Hindlimb muscle (tissue), 1 donor: ENCODE measurements at regions not wholly inside any gene's neighbourhood (a gene's known extent, or its start where the extent isn't known, plus 50 kb on each side); places are given as distances from the start of the nearest gene placed in this dataset.
"Not testable (repeated sequence)": the region's sequence is repeated elsewhere in the genome, so short reads cannot be mapped to it uniquely, and the experiment has no call there.

Source experiments
- DNase-seq: peaks from one replicate; pipeline ENCODE4 v3.0.0-alpha.2; 2013

DNA sequence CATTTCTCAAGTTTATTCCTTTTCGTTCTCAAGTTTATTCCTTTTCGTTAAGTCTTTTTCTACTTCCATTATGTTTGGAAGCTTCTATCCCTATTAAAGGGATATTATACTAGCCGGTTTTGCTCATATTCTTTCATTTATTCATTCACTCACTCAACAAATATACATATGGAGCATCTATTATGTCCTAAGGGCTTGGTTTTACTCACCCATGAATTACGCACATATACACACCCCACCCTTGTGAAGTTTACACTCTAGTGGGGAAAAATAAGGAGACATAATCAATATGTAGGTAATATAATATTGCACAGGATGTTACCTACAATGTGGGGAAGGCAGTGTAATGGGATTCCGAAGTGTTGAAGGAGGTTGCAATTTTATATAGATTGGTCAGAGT, 90.5 kb downstream of the ACTL7B start:
- DNase-seq, result no peak

DNA sequence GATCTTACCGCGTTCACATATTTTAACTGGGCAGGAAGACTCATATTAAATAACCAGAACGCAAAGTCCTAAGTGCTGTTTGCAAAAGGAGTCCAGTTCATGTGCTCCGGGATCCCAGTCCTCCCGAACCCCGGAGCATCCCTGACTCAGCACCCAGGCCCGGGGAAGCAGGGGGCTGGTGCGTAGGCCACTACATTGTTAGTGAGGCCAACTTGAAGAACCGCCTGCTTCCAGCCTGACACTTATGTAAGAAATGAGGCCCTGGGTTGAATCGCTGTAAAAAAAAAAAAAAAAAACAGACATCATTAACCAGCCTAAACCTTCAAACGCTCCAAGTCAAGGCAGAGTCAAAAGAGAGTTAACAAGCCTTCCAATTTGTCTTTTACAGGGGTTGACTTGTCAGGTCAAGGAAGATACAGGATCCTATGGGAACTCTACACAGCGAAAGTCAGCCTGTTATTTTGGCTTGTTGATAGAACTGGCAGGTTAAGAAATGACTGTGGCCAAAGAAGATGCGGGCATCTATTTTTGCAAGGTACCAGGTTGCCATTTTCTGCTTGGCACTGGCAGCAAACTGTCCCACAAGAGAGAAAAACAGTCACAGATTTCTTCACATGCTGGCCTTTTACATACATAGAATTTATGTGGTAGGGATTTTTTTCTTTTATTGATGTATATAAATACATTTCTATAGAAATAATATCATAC, 93.3 kb downstream of the ACTL7B start:
- no peak for DNase-seq

DNA sequence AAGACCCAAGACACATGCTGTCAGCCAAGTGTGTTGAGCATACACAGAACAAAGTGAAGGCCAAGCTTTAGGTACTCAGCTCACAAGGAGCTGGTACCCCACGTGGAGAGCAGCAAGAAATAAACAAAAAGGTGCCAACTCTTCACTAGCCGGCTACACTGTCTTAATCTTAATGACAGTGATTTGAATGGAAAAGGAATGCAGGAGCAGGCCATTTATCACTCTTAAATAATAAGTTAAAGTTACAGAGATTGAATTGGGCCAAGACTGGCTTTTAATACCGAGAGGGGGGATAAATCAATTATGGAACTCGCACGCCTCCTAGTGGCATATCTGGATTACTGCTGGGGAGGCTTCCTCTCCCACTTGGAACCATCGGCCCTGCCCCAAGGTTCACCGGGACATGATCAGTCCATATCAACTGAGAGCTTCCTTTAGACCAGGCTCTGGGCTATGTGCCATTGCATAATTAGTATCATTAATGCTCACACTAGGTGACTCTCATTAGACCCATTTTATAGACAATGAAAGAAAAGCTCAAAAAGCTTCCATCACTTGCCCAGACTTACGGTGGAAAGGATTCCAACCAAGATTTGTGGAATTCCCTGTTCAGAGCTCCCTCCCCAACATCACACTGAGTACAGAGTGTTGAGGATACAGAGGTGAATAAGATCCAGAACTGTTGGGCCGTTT, 94.0 kb downstream of the ACTL7B start:
- peak; percentile 47 for DNase-seq

DNA sequence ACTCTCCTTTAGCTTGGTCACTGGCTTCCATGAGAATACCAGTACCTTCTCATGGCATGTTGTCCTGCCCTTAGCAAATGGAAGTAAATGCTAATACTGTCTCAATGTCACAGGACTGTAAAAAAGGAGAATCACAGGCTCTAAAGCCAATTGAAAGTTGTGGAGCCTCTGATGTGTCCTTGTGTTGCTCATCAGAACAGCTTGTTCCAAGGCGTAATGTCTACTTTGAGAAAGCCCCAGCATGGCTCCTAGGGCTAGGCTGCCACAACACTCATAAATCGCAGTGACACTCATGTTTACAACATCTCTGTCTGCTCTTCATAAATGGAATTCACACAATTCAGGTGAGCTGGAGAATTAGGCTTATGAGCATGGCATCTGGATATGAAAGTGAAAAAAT, 94.9 kb downstream of the ACTL7B start:
- DNase-seq, result no peak

DNA sequence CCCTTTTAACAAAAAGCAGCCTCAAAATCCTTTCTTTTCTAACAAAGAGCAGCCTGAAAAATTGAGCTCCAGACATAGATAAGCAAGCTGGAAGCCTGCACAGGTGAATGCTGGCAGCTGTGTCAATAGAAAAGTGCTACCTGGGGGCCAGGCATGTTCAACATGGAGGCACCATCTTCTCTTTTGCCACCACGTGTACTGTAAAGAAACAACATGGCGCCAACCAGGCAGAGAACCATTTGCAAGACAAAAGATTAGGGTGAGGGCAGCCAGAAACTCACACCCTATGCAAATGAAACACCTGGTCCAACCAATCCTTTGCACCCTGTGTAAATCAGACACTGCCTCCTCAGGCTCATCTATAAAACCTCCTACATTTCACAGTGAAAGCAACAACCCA, 96.0 kb downstream of the ACTL7B start:
- no peak for DNase-seq

DNA sequence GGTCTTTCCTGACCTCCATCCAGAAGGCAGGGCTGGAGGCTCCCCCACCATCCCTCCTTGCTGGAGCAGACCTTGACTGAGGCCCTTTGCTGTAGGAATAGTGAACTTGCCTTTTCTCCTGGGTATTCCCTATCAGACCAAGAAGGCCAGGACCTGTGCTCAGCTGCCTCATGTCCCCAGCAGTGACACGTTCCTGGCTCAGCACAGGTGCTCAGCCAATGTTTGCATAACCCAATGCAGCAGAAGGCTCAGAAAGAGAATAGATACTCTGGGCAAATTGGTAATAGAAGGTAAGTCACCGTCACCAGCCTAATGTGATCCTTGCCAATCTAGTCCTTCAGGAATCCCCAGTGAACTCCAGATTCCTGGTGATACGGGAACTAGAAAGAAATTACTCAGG, 96.4 kb downstream of the ACTL7B start:
- DNase-seq, result no peak

DNA sequence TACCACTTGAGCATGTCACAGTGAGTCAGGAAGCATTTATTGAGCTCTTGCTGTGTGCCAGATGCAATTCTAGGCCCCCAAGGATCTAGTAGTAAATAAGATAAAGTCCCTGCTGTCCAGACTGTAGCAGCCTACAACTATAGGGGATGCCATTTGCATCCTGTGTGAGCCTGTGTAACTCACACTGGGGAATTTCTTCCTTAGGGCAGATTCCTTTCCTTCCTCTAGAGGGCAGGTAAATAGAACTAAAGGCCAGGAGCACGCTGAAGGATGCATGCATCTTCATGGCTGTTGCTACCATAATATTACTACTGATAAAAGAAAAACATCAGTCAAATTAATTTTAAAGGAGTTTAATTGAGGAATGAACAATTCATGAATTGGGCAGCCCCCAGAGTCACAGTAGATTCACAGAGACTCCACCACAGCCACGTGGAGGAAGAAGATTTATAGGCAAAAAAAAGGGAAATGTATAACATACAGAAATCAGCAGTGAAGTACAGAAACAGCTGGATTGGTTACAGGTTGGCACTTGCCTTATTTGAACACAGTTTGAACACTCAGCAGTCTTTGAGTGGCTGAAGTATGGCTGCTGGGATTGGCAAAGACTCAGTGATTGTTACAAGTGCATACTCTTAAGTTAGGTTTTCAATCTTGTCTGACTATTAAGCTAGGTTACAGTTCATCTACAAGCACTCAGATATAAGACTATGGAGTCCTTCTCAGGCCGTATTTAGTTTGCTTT, 98.9 kb downstream of the ACTL7B start:
- DNase-seq, result no peak

DNA sequence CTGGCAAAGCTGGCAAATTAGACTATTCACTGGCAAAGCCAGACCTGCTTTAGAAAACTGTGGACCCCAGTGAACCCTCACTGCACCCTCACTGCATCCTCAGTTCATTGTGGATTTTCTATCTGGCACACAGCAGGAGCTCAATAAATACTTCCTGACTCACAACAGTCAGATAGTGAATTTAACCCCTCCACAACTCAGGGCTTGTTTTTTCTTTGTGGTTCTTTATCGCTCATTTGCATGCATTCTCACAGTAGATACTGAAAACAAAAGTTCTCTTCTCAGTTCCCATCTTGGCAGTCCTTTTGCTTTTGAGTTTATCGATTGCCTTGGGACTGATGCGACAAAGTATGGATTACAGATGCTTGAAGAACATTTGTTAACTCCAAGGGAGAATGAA, 99.8 kb downstream of the ACTL7B start:
- DNase-seq, result no peak

DNA sequence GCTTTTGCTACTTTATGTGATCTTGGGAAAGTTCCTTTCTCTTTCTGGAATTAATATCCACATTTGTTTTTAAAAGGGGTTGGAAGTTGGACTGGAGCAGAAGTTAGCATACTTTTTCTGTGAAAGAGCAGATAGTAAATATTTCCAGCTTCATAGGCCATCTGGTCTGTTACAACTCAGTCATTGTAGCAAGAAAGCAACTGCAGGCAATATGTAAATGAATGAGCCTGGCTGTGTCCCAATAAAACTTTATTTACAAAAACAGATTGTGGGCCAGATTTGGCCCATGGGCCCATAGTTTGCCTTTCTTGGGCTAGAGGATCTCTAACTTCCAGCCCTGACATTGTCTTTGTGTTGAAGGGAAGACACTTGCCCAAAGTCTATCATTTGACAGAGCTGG, 104.4 kb downstream of the ACTL7B start:
- DNase-seq, result no peak

DNA sequence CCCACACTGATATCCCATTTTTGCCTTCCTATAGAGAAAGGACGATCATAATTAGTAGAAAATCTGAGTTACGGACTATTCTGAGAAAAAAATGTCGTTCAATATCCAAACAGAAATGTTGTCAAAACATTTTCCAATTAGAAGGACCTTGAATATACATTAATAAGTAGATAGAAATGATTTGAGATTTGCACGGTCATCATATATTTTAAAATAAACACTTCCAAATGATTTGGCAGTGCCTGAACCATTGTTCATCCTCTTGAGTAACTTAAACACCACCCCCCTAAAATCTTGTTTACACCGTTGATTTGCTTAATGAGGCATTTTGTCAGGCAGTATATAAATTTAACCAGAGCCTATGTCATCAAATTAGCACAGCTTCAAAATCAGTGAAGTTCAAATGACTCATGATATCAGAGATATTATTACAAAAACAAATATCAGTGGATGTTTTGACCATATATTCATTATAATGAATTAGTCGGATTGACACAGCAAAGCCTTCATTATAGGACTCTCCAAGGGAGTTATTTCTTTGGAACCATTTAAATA, 105.0 kb downstream of the ACTL7B start:
- no peak for DNase-seq

DNA sequence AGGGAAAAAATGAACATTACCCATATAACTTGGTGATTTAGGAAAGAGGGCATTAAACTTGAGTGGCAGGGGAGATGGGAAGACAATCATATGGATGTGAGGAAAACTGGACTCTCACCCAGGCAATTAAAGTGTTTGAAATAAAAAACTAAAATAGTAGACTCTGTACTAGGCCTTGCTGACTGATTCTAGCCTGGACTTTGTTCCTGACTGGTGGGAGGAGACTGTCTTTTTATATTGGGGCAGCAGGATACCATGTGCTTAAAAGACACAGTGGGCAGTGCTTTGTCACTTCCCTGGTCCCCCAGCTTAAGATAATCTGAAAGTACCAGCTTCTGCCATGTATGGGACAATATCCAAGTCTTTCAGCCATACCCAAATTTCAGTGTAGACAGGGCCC, 107.0 kb downstream of the ACTL7B start:
- DNase-seq, result no peak

DNA sequence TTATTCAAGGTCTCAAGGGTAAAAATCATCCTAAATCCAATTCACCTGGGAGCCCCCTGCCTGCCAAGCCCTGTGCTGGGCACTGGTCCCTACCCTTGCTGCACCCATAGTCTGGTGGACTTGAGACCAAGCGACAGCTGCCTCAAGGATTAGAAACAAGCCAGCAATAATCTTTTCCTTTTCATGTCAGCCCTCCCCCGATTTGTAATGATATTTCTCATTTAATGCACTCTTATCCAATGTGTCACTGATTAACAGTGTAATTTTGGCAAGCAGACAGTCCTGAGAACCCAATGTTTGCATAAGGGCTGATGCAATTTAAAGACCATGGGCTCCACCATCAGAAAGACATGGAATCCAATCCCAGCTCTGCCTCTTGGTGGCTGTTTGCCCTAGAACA, 108.9 kb downstream of the ACTL7B start:
- DNase-seq, result no peak

DNA sequence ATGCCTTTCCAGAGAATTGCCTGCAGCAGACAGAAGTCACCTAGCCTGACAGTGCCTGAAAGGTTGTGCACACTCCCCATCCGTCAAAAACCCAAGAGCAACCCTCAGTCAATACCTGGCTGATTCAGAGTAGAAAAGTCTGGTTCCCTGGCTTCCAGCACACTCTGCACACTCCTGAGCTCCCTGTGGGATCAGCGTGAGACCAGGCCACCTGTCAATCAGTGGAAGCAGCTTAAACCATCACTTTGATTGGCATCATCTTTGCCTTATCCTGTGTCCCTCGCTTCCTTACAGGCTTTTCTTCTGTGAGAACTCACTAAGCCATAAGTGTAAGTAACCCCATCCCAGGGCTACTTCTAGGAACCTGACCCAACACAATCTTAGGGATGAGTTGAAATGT, 109.8 kb downstream of the ACTL7B start:
- DNase-seq, result no peak

DNA sequence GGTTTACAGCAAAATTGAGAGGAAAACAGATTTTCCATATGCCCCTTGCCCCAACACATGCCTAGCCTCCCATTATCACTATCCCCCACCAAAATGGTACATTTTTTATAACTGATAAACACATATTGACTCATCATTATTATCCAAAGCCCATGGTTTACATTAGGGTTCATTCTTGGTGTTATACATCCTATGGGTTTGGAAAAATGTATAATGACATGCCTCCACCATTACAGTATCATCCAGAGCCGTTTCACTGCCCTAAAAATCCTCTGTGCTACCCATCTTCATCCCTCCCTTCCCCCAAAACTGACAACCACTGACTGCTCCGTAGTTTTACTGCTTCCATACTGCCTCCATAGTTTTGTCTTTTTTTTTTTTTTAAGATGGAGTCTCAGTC, 111.1 kb downstream of the ACTL7B start:
- DNase-seq, result no peak

DNA sequence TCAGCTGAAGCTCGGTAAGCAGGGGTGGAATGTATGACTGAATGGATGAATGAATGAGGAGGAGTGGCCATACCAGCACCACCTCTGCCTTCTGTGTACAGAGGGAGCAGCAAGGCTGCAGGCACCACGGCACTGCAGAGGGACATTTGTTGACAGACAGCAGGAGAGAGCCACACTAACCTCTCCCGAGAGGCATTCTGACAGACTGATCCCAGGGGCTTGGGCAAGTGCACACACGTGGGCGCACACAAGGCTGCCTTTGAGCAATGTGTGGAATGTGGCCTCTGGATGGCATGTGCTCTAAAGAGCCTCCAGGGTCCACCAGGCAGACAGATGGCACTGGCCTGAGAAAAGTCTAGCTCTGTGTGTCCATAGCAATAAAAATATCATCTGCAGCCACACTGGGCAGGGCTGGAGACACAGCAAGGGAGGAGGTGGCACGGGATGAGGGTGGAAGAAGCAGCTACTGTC, 111.8 kb downstream of the ACTL7B start:
- no peak for DNase-seq

DNA sequence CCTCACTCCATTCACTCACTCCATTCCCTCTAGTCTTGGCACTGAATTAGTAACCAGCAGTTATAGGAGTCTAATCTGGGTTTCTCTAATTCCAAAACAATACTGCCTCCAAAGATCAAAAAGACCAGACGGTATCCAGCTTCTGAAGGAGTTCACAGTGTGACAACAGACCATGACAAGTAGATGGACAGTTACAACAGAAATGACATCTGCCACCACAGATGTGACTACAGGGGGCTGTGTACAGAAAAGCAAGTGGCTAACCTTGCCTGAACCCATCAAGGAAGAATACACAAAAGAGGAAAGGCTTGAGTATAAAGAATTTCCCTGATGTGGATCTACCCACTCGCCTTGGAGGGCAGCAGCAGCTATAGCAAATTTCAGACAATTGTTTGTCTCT, 112.4 kb downstream of the ACTL7B start:
- DNase-seq, result no peak

DNA sequence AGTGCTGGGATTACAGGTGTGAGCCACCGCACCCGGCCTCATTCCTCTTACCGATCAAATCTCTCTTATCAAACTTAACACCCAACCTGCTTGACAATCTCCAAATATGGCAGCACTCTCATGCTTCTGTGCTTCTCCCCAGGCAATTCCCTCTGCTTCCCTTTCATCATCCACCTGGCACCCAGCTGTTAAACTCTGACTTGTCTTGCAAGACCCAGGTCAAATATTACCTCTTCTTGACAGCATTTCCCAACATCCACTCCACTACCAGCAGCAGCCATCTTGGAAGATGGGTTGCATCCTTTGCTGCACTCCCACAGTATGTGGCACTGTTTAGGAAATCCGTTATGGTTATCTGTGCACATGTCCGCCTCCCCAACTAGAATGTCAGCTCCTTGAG, 113.6 kb downstream of the ACTL7B start:
- DNase-seq, result no peak

DNA sequence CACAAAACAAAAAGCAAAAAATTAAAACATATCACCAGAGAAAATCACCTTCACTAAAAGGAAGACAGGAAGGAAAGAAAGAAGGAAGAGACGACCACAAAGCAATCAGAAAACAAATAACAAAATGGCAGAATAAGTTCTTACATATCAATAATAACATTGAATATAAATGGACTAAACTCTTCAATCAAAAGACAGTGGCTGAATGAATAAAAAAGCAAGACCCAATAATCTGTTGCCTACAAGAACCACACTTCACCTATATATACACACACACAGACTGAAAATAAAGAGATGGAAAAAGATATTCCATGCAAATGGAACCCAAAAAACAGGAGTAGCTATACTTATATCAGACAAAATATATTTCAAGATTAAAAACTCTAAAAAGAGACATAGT, 124.5 kb downstream of the ACTL7B start:
- not testable (repeated sequence) for DNase-seq

DNA sequence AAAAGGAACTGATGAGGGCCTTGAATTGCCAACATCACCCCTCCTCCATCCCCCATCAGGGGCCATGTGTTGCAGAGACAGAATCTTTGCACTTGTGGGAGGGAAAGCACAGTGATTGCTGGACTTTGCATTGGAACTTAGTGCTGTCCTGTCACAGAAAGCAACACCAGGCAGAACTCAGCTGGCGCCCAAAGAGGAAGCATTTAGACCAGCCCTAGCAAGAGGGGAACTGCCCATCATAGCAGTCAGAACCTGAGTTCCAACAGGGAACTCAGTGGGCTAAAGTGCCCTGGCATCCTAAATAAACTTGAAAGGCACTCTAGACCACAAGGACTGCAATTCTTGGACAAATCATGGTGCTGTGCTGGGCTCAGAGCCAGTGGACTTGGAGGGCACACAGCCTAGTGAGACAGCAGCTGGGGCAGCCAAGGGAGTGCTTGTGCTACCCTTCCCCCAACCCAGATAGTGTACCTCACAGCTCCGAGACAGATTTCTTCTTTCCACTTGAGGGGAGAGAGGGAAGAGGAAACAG, 128.1 kb downstream of the ACTL7B start:
- DNase-seq, result no peak

DNA sequence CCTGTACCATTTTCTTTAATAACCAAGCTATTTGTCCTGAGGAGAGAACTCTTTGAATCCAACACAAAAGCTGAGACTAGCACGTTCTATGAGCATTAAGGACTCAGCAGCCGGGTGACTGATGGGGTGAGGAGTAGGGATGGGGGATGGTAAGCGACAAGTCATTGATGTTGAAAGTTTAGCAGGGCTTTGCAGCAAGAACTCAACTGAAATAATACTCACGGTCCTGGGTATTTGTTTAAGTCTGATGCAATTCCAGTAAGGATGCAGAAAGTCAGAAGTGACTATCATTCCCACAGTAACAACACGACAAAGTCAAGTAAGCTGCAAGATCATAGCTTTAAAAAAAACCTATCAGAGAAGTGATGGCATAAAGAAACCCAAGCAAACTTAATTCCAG, 131.1 kb downstream of the ACTL7B start:
- DNase-seq, result no peak

DNA sequence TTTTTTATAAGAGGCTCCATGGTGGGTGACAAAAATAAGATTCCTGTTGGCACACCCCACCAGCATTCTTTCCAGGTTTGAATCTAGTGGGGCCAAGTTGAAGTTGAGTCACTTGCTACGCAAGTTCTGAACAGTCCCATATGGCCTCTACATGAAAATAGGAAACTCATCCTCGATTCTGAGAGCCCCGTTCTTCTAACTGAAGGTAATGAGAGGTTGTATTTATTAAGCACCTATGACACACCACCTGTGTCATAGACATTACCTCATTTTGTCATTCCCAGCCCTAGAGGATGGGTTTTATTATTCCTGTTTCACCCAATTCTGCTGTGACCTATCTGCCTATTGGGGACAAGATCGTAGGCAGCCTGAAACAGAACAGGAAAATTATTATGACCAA, 131.7 kb downstream of the ACTL7B start:
- DNase-seq, result no peak

DNA sequence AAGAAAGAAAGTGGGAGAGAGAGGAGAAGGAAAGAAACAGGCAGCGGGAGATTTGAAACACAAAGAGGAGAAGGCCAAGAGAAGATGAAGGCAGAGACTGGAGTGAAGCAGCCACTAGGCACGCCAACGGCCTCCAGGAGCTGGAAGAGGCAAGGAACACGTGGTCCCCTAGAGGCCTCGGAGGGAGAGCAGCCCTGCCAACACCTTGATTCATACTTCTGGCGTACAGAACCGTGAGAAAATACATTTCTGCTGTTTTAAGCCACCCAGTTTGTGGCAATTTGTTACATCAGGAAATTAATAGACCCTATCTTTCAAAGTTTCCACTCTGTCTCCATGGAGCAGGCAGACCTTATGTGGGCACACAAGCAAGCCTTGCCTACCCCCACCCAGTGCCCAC, 133.4 kb downstream of the ACTL7B start:
- no peak for DNase-seq

DNA sequence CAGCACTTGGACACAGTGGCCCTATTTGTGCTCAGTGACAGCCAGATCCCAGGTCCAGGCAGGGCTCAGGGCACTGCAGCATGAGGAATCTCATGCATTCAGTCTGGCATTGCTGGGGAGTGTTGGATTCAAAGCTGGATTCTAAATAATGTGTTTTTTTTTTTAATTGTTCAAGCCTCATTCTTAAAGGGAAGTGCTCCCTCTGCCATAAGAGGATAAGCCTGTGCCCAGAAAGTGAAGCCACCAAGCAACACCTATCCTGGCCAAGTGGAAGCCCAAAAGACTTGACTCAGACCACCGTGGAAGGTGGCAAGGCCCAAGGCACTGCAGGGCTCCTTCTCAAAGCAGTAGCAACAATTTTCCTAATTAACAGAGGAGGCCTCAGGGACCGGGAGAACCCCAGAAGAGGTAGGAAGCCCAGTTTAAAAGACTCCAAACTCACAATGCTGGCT, 135.6 kb downstream of the ACTL7B start:
- DNase-seq, result no peak
